ENCODE measurements at regions not wholly inside any gene's neighbourhood (a gene's known extent, or its start where the extent isn't known, plus 50 kb on each side); places are given as distances from the start of the nearest gene placed in this dataset.

- Histone ChIP-seq H2AFZ (ENCODE audit: low read depth, low read length) (no peak overlapping the region), H3K9ac (ENCODE audit: low read length) (no peak overlapping the region), H3K27me3 (ENCODE audit: insufficient read depth, low read length) (no peaks in the 10 kb centered on the region), H3K79me2 (ENCODE audit: insufficient read depth, low read length) (no peaks in the 10 kb centered on the region), H3K36me3 (ENCODE audit: insufficient read depth, low read length) (no peaks in the 10 kb centered on the region), H3K4me3 (ENCODE audit: insufficient read depth, low read depth, low read length) (no peak overlapping the region), H3K27ac (ENCODE audit: low read depth, low read length) (peak overlapping the region; percentile 4), H3K9me3 (ENCODE audit: insufficient read depth, low read depth, low read length) (no peaks in the 10 kb centered on the region), H3K4me1 (ENCODE audit: insufficient read depth, low read length) (peaks cover 15% of the 10 kb centered on the region), H3K4me2 (ENCODE audit: low read length) (peak overlapping the region; percentile 51), H4K20me1 (ENCODE audit: insufficient read depth, low read length) (no peaks in the 10 kb centered on the region)
- Mint-ChIP-seq H3K36me3 (ENCODE audit: low read depth, unreplicated experiment) (no peaks in the 10 kb centered on the region), H3K4me3 (ENCODE audit: unreplicated experiment) (no peak overlapping the region), H3K9me3 (ENCODE audit: unreplicated experiment) (no peaks in the 10 kb centered on the region), H3K4me1 (ENCODE audit: low read depth, unreplicated experiment) (peaks cover 22% of the 10 kb centered on the region), H3K27me3 (ENCODE audit: low read depth, unreplicated experiment) (no peaks in the 10 kb centered on the region), H3K27ac (ENCODE audit: unreplicated experiment) (no peak overlapping the region)
- no peak for TF ChIP-seq EZH2 (IDR thresholded peaks at IDR 0.05; ENCODE audit: insufficient read depth, low read length)
- TF ChIP-seq, protein P1, sequence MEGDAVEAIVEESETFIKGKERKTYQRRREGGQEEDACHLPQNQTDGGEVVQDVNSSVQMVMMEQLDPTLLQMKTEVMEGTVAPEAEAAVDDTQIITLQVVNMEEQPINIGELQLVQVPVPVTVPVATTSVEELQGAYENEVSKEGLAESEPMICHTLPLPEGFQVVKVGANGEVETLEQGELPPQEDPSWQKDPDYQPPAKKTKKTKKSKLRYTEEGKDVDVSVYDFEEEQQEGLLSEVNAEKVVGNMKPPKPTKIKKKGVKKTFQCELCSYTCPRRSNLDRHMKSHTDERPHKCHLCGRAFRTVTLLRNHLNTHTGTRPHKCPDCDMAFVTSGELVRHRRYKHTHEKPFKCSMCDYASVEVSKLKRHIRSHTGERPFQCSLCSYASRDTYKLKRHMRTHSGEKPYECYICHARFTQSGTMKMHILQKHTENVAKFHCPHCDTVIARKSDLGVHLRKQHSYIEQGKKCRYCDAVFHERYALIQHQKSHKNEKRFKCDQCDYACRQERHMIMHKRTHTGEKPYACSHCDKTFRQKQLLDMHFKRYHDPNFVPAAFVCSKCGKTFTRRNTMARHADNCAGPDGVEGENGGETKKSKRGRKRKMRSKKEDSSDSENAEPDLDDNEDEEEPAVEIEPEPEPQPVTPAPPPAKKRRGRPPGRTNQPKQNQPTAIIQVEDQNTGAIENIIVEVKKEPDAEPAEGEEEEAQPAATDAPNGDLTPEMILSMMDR (IDR thresholded peaks at IDR 0.05; ENCODE audit: insufficient read depth, low read depth, low read length) = no peak
- DNase-seq (ENCODE audit: low read depth) (peak; percentile 87), FAIRE-seq (no peak)
Measured at GRCh38 chr7:46969303-46970130, 612.4 kb downstream of the TNS3 start.

- H3K9me3 Mint-ChIP-seq (ENCODE audit: unreplicated experiment) = peaks cover 3% of the 10 kb centered on the region
- Histone ChIP-seq H3K27ac (ENCODE audit: low read depth, low read length) (no peak overlapping the region), H3K27me3 (ENCODE audit: insufficient read depth, low read length) (no peaks in the 10 kb centered on the region), H3K4me2 (ENCODE audit: low read length) (no peak overlapping the region), H3K4me1 (ENCODE audit: insufficient read depth, low read length) (peaks cover 15% of the 10 kb centered on the region), H3K4me3 (ENCODE audit: insufficient read depth, low read depth, low read length) (no peak overlapping the region), H3K9ac (ENCODE audit: low read length) (no peak overlapping the region), H3K9me3 (ENCODE audit: insufficient read depth, low read depth, low read length) (no peaks in the 10 kb centered on the region), H3K36me3 (ENCODE audit: insufficient read depth, low read length) (no peaks in the 10 kb centered on the region), H2AFZ (ENCODE audit: low read depth, low read length) (no peak overlapping the region), H3K79me2 (ENCODE audit: insufficient read depth, low read length) (no peaks in the 10 kb centered on the region), H4K20me1 (ENCODE audit: insufficient read depth, low read length) (no peaks in the 10 kb centered on the region)
- FAIRE-seq = no peak
- no peak for TF ChIP-seq EZH2 (IDR thresholded peaks at IDR 0.05; ENCODE audit: insufficient read depth, low read length)
- TF ChIP-seq, protein P1 (IDR thresholded peaks at IDR 0.05; ENCODE audit: insufficient read depth, low read depth, low read length) = no peak
- no peak overlapping the region for H3K27ac Mint-ChIP-seq (ENCODE audit: unreplicated experiment)
- DNase-seq (ENCODE audit: low read depth) = no peak
- H3K4me3 Mint-ChIP-seq (ENCODE audit: unreplicated experiment) = no peak overlapping the region
- peaks cover 22% of the 10 kb centered on the region for H3K4me1 Mint-ChIP-seq (ENCODE audit: low read depth, unreplicated experiment)
- H3K36me3 Mint-ChIP-seq (ENCODE audit: low read depth, unreplicated experiment) = no peaks in the 10 kb centered on the region
- no peaks in the 10 kb centered on the region for H3K27me3 Mint-ChIP-seq (ENCODE audit: low read depth, unreplicated experiment)
Measured at GRCh38 chr7:46968003-46968402, 613.9 kb downstream of the TNS3 start.

DNA sequence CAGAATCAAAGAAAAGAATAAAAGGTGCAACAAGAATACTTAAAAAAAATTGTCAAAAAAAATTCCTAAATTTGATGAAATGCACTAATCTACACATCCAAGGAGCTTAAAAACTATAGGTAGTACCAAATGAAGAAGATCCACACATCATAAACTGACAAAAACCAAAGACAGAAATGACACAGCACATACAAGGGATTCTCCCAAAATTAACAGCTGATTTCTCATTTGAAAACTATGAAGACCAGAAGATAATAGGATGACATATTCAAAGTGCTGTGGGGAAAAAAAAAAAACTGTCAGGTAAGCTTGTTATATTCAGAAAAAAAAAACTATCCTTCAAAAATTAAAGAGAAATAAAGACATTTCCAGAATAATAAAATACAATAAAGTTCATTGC, 618.2 kb downstream of the TNS3 start:
- H3K4me3 Mint-ChIP-seq (ENCODE audit: unreplicated experiment) = no peak overlapping the region
- Histone ChIP-seq H3K4me3 (ENCODE audit: insufficient read depth, low read depth, low read length) (no peak overlapping the region), H3K27me3 (ENCODE audit: insufficient read depth, low read length) (no peaks in the 10 kb centered on the region), H3K79me2 (ENCODE audit: insufficient read depth, low read length) (no peaks in the 10 kb centered on the region), H3K9ac (ENCODE audit: low read length) (no peak overlapping the region), H3K36me3 (ENCODE audit: insufficient read depth, low read length) (no peaks in the 10 kb centered on the region), H2AFZ (ENCODE audit: low read depth, low read length) (no peak overlapping the region), H3K9me3 (ENCODE audit: insufficient read depth, low read depth, low read length) (no peaks in the 10 kb centered on the region), H4K20me1 (ENCODE audit: insufficient read depth, low read length) (no peaks in the 10 kb centered on the region), H3K4me1 (ENCODE audit: insufficient read depth, low read length) (no peaks in the 10 kb centered on the region), H3K27ac (ENCODE audit: low read depth, low read length) (no peak overlapping the region), H3K4me2 (ENCODE audit: low read length) (no peak overlapping the region)
- no peak for TF ChIP-seq EZH2 (IDR thresholded peaks at IDR 0.05; ENCODE audit: insufficient read depth, low read length)
- TF ChIP-seq, protein P1 (IDR thresholded peaks at IDR 0.05; ENCODE audit: insufficient read depth, low read depth, low read length) = no peak
- FAIRE-seq = peak; percentile 34
- H3K4me1 Mint-ChIP-seq (ENCODE audit: low read depth, unreplicated experiment) = no peaks in the 10 kb centered on the region
- H3K27ac Mint-ChIP-seq (ENCODE audit: unreplicated experiment) = no peak overlapping the region
- peaks cover 14% of the 10 kb centered on the region for H3K9me3 Mint-ChIP-seq (ENCODE audit: unreplicated experiment)
- H3K27me3 Mint-ChIP-seq (ENCODE audit: low read depth, unreplicated experiment) = no peaks in the 10 kb centered on the region
- no peaks in the 10 kb centered on the region for H3K36me3 Mint-ChIP-seq (ENCODE audit: low read depth, unreplicated experiment)
- DNase-seq (ENCODE audit: low read depth) = no peak
